ENCODE measurements at regions not wholly inside any gene's neighbourhood (a gene's known extent, or its start where the extent isn't known, plus 50 kb on each side); places are given as distances from the start of the nearest gene placed in this dataset.
"Not testable (repeated sequence)": the region's sequence is repeated elsewhere in the genome, so short reads cannot be mapped to it uniquely, and the experiment has no call there.

- no peak for DNase-seq
These were observed 190.3 kb downstream of the SATB1 start for GRCh38 chr3:18234717-18235335.

- no peak for DNase-seq
These were observed 191.0 kb downstream of the SATB1 start for GRCh38 chr3:18233987-18234716.

- DNase-seq: no peak
These were observed 192.8 kb downstream of the SATB1 start for GRCh38 chr3:18232317-18232716.

GRCh38 chr3:18228060-18228459 is 197.1 kb downstream of the SATB1 start:
- DNase-seq: no peak

GRCh38 chr3:18225709-18226108 is 199.4 kb downstream of the SATB1 start:
- DNase-seq: no peak

GRCh38 chr3:18224426-18224825 is 200.7 kb downstream of the SATB1 start:
- DNase-seq: no peak

- no peak for DNase-seq
These were observed 201.2 kb downstream of the SATB1 start for GRCh38 chr3:18223974-18224373.

GRCh38 chr3:18223571-18223970 is 201.6 kb downstream of the SATB1 start:
- DNase-seq: no peak

- DNase-seq: no peak
These were observed 202.5 kb downstream of the SATB1 start for GRCh38 chr3:18222686-18223085.

- DNase-seq: no peak
These were observed 207.5 kb downstream of the SATB1 start for GRCh38 chr3:18217507-18218174.

- no peak for DNase-seq
These were observed 208.1 kb downstream of the SATB1 start for GRCh38 chr3:18216996-18217395.

GRCh38 chr3:18215639-18216038 is 209.5 kb downstream of the SATB1 start:
- DNase-seq: peak; percentile 21

- DNase-seq: no peak
These were observed 214.0 kb downstream of the SATB1 start for GRCh38 chr3:18211116-18211515.

- no peak for DNase-seq
These were observed 216.3 kb downstream of the SATB1 start for GRCh38 chr3:18208856-18209255.

GRCh38 chr3:18208091-18208490 is 217.0 kb downstream of the SATB1 start:
- DNase-seq: no peak

- no peak for DNase-seq
These were observed 217.9 kb downstream of the SATB1 start for GRCh38 chr3:18207226-18207625.

GRCh38 chr3:18205701-18206100 is 219.4 kb downstream of the SATB1 start:
- DNase-seq: not testable (repeated sequence)

GRCh38 chr3:18201315-18201714 is 223.8 kb downstream of the SATB1 start:
- DNase-seq: no peak

- DNase-seq: no peak
These were observed 225.4 kb downstream of the SATB1 start for GRCh38 chr3:18199757-18200156.

- DNase-seq: no peak
These were observed 229.3 kb downstream of the SATB1 start for GRCh38 chr3:18195836-18196235.

- no peak for DNase-seq
These were observed 230.7 kb downstream of the SATB1 start for GRCh38 chr3:18194431-18194830.

- DNase-seq: no peak
These were observed 234.5 kb downstream of the SATB1 start for GRCh38 chr3:18190646-18191045.

GRCh38 chr3:18189282-18190050 is 235.7 kb downstream of the SATB1 start:
- no peak for DNase-seq
